ENCODE measurements at regions not wholly inside any gene's neighbourhood (a gene's known extent, or its start where the extent isn't known, plus 50 kb on each side); places are given as distances from the start of the nearest gene placed in this dataset.

DNA sequence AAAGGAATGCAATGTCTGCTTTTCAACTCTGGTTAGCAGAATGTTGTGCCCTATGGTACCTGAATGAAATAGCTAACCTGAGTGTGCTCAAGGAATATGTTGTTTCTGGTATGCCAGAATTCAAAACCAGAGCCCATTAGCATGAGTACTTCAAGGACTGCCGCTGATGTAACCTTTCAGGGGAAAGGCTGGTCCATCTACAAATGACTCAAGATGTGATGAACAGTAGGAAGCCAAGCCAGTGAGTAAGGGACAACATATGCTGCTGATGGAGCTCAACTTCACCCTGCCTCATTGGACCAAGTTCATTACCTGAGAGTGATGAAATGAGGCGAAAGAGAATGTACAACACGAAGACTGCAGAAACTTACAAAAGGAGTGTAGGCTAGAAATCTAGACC lies 95.7 kb upstream of the BMP2 start:
- TF ChIP-seq, protein P1, sequence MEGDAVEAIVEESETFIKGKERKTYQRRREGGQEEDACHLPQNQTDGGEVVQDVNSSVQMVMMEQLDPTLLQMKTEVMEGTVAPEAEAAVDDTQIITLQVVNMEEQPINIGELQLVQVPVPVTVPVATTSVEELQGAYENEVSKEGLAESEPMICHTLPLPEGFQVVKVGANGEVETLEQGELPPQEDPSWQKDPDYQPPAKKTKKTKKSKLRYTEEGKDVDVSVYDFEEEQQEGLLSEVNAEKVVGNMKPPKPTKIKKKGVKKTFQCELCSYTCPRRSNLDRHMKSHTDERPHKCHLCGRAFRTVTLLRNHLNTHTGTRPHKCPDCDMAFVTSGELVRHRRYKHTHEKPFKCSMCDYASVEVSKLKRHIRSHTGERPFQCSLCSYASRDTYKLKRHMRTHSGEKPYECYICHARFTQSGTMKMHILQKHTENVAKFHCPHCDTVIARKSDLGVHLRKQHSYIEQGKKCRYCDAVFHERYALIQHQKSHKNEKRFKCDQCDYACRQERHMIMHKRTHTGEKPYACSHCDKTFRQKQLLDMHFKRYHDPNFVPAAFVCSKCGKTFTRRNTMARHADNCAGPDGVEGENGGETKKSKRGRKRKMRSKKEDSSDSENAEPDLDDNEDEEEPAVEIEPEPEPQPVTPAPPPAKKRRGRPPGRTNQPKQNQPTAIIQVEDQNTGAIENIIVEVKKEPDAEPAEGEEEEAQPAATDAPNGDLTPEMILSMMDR (IDR thresholded peaks at IDR 0.05), result no peak
- TF ChIP-seq POLR2A (IDR thresholded peaks at IDR 0.05), result no peak
